Femur (tissue), 1 donor: ENCODE measurements at regions not wholly inside any gene's neighbourhood (a gene's known extent, or its start where the extent isn't known, plus 50 kb on each side); places are given as distances from the start of the nearest gene placed in this dataset.
"Not testable (repeated sequence)": the region's sequence is repeated elsewhere in the genome, so short reads cannot be mapped to it uniquely, and the experiment has no call there.

Experiments
- DNase-seq: peaks from one replicate; pipeline ENCODE4 v3.0.0-alpha.2; 2017

- DNase-seq, result no peak
Measured at GRCh38 chr3:104907507-104907906, 459.2 kb upstream of the ALCAM start.

GRCh38 chr3:104908761-104909160 is 457.9 kb upstream of the ALCAM start:
- no peak for DNase-seq

GRCh38 chr3:104909198-104909597 is 457.5 kb upstream of the ALCAM start:
- DNase-seq, result peak; percentile 27

- no peak for DNase-seq
Measured at GRCh38 chr3:104909721-104910120, 457.0 kb upstream of the ALCAM start.

- no peak for DNase-seq
Measured at GRCh38 chr3:104911376-104911775, 455.3 kb upstream of the ALCAM start.

GRCh38 chr3:104916971-104917370 is 449.7 kb upstream of the ALCAM start:
- DNase-seq, result no peak

- DNase-seq, result no peak
Measured at GRCh38 chr3:104920512-104920911, 446.2 kb upstream of the ALCAM start.

GRCh38 chr3:104933972-104934371 is 432.7 kb upstream of the ALCAM start:
- DNase-seq, result no peak

- DNase-seq, result no peak
Measured at GRCh38 chr3:104935613-104936012, 431.1 kb upstream of the ALCAM start.

GRCh38 chr3:104939196-104939595 is 427.5 kb upstream of the ALCAM start:
- no peak for DNase-seq

GRCh38 chr3:104941785-104942184 is 424.9 kb upstream of the ALCAM start:
- no peak for DNase-seq

GRCh38 chr3:104943974-104944373 is 422.7 kb upstream of the ALCAM start:
- no peak for DNase-seq

- no peak for DNase-seq
Measured at GRCh38 chr3:104947943-104948342, 418.8 kb upstream of the ALCAM start.

- DNase-seq, result not testable (repeated sequence)
Measured at GRCh38 chr3:104949810-104950209, 416.9 kb upstream of the ALCAM start.

- DNase-seq, result no peak
Measured at GRCh38 chr3:104951426-104951825, 415.3 kb upstream of the ALCAM start.

GRCh38 chr3:104952146-104952972 is 414.4 kb upstream of the ALCAM start:
- DNase-seq, result no peak

- DNase-seq, result no peak
Measured at GRCh38 chr3:104956620-104957345, 409.9 kb upstream of the ALCAM start.

GRCh38 chr3:104960579-104960978 is 406.1 kb upstream of the ALCAM start:
- no peak for DNase-seq

GRCh38 chr3:104961851-104962250 is 404.9 kb upstream of the ALCAM start:
- DNase-seq, result no peak

- no peak for DNase-seq
Measured at GRCh38 chr3:104974316-104974715, 392.4 kb upstream of the ALCAM start.

- DNase-seq, result no peak
Measured at GRCh38 chr3:104977719-104978118, 389.0 kb upstream of the ALCAM start.

- DNase-seq, result no peak
Measured at GRCh38 chr3:104982130-104982529, 384.6 kb upstream of the ALCAM start.

GRCh38 chr3:104987859-104988258 is 378.9 kb upstream of the ALCAM start:
- DNase-seq, result no peak

GRCh38 chr3:104988496-104988895 is 378.2 kb upstream of the ALCAM start:
- DNase-seq, result no peak
